ENCODE measurements at regions not wholly inside any gene's neighbourhood (a gene's known extent, or its start where the extent isn't known, plus 50 kb on each side); places are given as distances from the start of the nearest gene placed in this dataset.
"Not testable (repeated sequence)": the region's sequence is repeated elsewhere in the genome, so short reads cannot be mapped to it uniquely, and the experiment has no call there.

- no peak for DNase-seq (ENCODE audit: low read depth)
These were observed 330.1 kb upstream of the PRICKLE1 start for GRCh38 chr12:42919691-42920090.

- DNase-seq (ENCODE audit: low read depth): no peak
These were observed 328.9 kb upstream of the PRICKLE1 start for GRCh38 chr12:42918443-42918842.

GRCh38 chr12:42916143-42916542 is 326.6 kb upstream of the PRICKLE1 start:
- no peak for DNase-seq (ENCODE audit: low read depth)

GRCh38 chr12:42915426-42915825 is 325.9 kb upstream of the PRICKLE1 start:
- DNase-seq (ENCODE audit: low read depth): no peak

GRCh38 chr12:42912367-42912766 is 322.8 kb upstream of the PRICKLE1 start:
- no peak for DNase-seq (ENCODE audit: low read depth)

- no peak for DNase-seq (ENCODE audit: low read depth)
These were observed 321.1 kb upstream of the PRICKLE1 start for GRCh38 chr12:42910656-42911055.

- no peak for DNase-seq (ENCODE audit: low read depth)
These were observed 319.2 kb upstream of the PRICKLE1 start for GRCh38 chr12:42908712-42909111.

- DNase-seq (ENCODE audit: low read depth): not testable (repeated sequence)
These were observed 317.3 kb upstream of the PRICKLE1 start for GRCh38 chr12:42906801-42907200.

- DNase-seq (ENCODE audit: low read depth): no peak
These were observed 315.8 kb upstream of the PRICKLE1 start for GRCh38 chr12:42905419-42905705.

GRCh38 chr12:42904683-42905418 is 315.3 kb upstream of the PRICKLE1 start:
- DNase-seq (ENCODE audit: low read depth): no peak

GRCh38 chr12:42903736-42904135 is 314.2 kb upstream of the PRICKLE1 start:
- DNase-seq (ENCODE audit: low read depth): no peak

- DNase-seq (ENCODE audit: low read depth): no peak
These were observed 312.5 kb upstream of the PRICKLE1 start for GRCh38 chr12:42902001-42902400.

- DNase-seq (ENCODE audit: low read depth): no peak
These were observed 304.3 kb upstream of the PRICKLE1 start for GRCh38 chr12:42893803-42894202.

- DNase-seq (ENCODE audit: low read depth): no peak
These were observed 303.4 kb upstream of the PRICKLE1 start for GRCh38 chr12:42892702-42893551.

- DNase-seq (ENCODE audit: low read depth): peak; percentile 3
These were observed 298.1 kb upstream of the PRICKLE1 start for GRCh38 chr12:42887657-42888056.

GRCh38 chr12:42886160-42886559 is 296.6 kb upstream of the PRICKLE1 start:
- DNase-seq (ENCODE audit: low read depth): peak; percentile 23

- DNase-seq (ENCODE audit: low read depth): no peak
These were observed 296.1 kb upstream of the PRICKLE1 start for GRCh38 chr12:42885677-42886076.

- no peak for DNase-seq (ENCODE audit: low read depth)
These were observed 294.6 kb upstream of the PRICKLE1 start for GRCh38 chr12:42884116-42884515.

- DNase-seq (ENCODE audit: low read depth): no peak
These were observed 283.9 kb upstream of the PRICKLE1 start for GRCh38 chr12:42873401-42873800.

- no peak for DNase-seq (ENCODE audit: low read depth)
These were observed 282.3 kb upstream of the PRICKLE1 start for GRCh38 chr12:42871816-42872215.

GRCh38 chr12:42868291-42868690 is 278.7 kb upstream of the PRICKLE1 start:
- no peak for DNase-seq (ENCODE audit: low read depth)

GRCh38 chr12:42865282-42865681 is 275.7 kb upstream of the PRICKLE1 start:
- DNase-seq (ENCODE audit: low read depth): no peak

- DNase-seq (ENCODE audit: low read depth): peak; percentile 34
These were observed 272.5 kb upstream of the PRICKLE1 start for GRCh38 chr12:42862055-42862454.

GRCh38 chr12:42860331-42860730 is 270.8 kb upstream of the PRICKLE1 start:
- peak; percentile 29 for DNase-seq (ENCODE audit: low read depth)
